ENCODE measurements at regions not wholly inside any gene's neighbourhood (a gene's known extent, or its start where the extent isn't known, plus 50 kb on each side); places are given as distances from the start of the nearest gene placed in this dataset.

DNA sequence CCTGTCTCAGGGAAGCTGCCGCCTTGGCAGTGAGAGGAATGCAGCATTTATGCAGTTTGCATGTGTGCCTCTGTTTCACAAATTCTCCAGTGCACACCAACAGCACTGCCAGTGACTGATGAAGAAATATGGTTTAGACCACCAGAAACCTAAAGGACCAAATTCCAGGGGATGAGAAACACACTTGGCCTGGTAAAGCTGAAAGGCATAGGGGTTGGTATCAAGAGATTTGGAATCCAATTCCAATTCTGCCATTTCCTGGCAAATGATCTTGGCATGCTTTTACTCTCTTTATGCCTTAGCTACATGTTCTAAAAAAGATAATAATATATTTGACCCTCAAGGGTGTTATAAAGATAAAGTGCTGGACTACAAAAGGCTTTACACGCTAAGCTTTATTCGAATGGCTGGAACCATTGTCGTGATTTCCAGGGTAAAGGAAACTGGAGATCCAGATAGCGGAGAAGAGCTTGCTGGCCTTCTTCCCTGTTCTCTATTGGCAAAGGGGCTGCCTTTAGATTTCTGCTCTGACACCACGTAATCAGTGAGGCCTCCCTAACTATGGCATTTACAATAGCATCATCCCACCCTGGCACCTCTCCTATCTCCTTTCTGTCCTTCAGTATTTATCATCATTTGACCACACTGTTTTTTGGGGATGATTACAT, 359.8 kb upstream of the ASIC2 start:
- TF ChIP-seq, protein P1, sequence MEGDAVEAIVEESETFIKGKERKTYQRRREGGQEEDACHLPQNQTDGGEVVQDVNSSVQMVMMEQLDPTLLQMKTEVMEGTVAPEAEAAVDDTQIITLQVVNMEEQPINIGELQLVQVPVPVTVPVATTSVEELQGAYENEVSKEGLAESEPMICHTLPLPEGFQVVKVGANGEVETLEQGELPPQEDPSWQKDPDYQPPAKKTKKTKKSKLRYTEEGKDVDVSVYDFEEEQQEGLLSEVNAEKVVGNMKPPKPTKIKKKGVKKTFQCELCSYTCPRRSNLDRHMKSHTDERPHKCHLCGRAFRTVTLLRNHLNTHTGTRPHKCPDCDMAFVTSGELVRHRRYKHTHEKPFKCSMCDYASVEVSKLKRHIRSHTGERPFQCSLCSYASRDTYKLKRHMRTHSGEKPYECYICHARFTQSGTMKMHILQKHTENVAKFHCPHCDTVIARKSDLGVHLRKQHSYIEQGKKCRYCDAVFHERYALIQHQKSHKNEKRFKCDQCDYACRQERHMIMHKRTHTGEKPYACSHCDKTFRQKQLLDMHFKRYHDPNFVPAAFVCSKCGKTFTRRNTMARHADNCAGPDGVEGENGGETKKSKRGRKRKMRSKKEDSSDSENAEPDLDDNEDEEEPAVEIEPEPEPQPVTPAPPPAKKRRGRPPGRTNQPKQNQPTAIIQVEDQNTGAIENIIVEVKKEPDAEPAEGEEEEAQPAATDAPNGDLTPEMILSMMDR (IDR thresholded peaks at IDR 0.05): no peak
- no peak for TF ChIP-seq POLR2A (IDR thresholded peaks at IDR 0.05)

Data from Peyer's patch (tissue), 4 donors.